ENCODE measurements at regions not wholly inside any gene's neighbourhood (a gene's known extent, or its start where the extent isn't known, plus 50 kb on each side); places are given as distances from the start of the nearest gene placed in this dataset.

- TF ChIP-seq HOMEZ (CRISPR knock-in tag; IDR thresholded peaks at IDR 0.05) = no peak
- no peak for TF ChIP-seq ATF2 (CRISPR knock-in tag; IDR thresholded peaks at IDR 0.05)
- no peak for TF ChIP-seq SMAD4 (CRISPR knock-in tag; conservative IDR thresholded peaks at IDR 0.05)
Observed at GRCh38 chr6:130314271-130314670, 51.5 kb upstream of the TMEM200A start (continued).

GRCh38 chr6:130313206-130313605, 52.6 kb upstream of the TMEM200A start:
- Histone ChIP-seq H3K4me2 (ENCODE audit: insufficient read depth, low read length) (no peak overlapping the region), H3K36me3 (ENCODE audit: control insufficient read depth, insufficient read depth, low read length) (no peaks in the 10 kb centered on the region), H3K9ac (ENCODE audit: insufficient read depth in 1 of 2, low read depth in 2 of 2, low read length in 2 of 2) (no peak overlapping the region), H3K4me1 (replicated peaks in 1 of 2; ENCODE audit: control insufficient read depth in 2 of 2, insufficient read depth in 2 of 2, low read length in 2 of 2) (no peaks in the 10 kb centered on the region), H3K27ac (ENCODE audit: extremely low read depth, low read depth, low read length) (no peak overlapping the region), H3K4me3 (no peak overlapping the region), H2AFZ (ENCODE audit: low read depth, low read length) (no peak overlapping the region), H3K9me1 (ENCODE audit: control insufficient read depth, insufficient read depth, low read length) (no peaks in the 10 kb centered on the region), H3K27me3 (ENCODE audit: control insufficient read depth in 2 of 2, insufficient read depth in 2 of 2, low read length in 2 of 2) (no peaks in the 10 kb centered on the region; a peak in 1 of 5 replicates), H4K20me1 (replicated peaks; ENCODE audit: control insufficient read depth, insufficient read depth, low read length) (no peaks in the 10 kb centered on the region; the same call in 1 of the 2 replicates), H3K9me3 (replicated peaks; ENCODE audit: control insufficient read depth, insufficient read depth, low read depth, low read length) (no peaks in the 10 kb centered on the region), H3K79me2 (ENCODE audit: control insufficient read depth, insufficient read depth, low read length) (no peaks in the 10 kb centered on the region)
- POLR2A ChIA-PET = interaction anchor here (0.5 kb wide), 1 partner anchor 1219 kb away, joined by 4 read pairs; no protein-coding TSS in a partner anchor
- ATAC-seq (no peak), DNase-seq (ENCODE audit: extremely low read depth in 1 of 4, low spot score in 3 of 4) (no peak), FAIRE-seq (no peak)
- intact Hi-C loops (cut with micrococcal nuclease) = no loop called here
- TF ChIP-seq CTCF (IDR thresholded peaks at IDR 0.05 in 2 of 3, conservative IDR thresholded peaks at IDR 0.05 in 1 of 3; ENCODE audit: insufficient read depth in 2 of 3, low read depth in 1 of 3, low read length in 3 of 3) = 0 out of 6 replicates have a peak, but pooled peaks of 1 of the 3 experiments have one; percentile 12
- TF ChIP-seq ZNF197 (CRISPR knock-in tag; IDR thresholded peaks at IDR 0.05; ENCODE audit: low read depth) = no peak
- in situ Hi-C loops (cut with MboI) = no loop called here
- no TSS peak for BruUV-seq (replicated peaks)
- WGBS (ENCODE audit: insufficient coverage, low coverage, missing lambda C conversion rate) = 0% methylated on average over 4 of the region's 4 CpGs
- CTCF ChIA-PET (ENCODE audit: low intra/inter-chr PET ratio) = no interaction called here

Data from K562 (cell line).